Heart left ventricle (tissue), 13 donors: ENCODE measurements at regions not wholly inside any gene's neighbourhood (a gene's known extent, or its start where the extent isn't known, plus 50 kb on each side); places are given as distances from the start of the nearest gene placed in this dataset.

Experiments
- CTCF ChIP-seq, 12 donors: fragments of 200-600 bp; sonication (generic) in 4 of 12; IDR thresholded peaks; one replicate each; pipeline versions ENCODE4 v1.5.0 to v1.8.0; 2018 to 2022; ENCODE audit warnings: antibody characterized with exemption in 12 of 12, mild to moderate bottlenecking in 5 of 12
- POLR2A ChIP-seq, 2 donors: fragments of 450-650 bp; IDR thresholded peaks; one replicate each; pipeline ENCODE4 v1.6.1; 2017; ENCODE audit warnings: antibody characterized with exemption in 2 of 2, mild to moderate bottlenecking in 2 of 2, moderate library complexity in 2 of 2
- donor health status: ischemic (EF 13 %, LVEDD 7.1; RV severe dilation, severe dysfunction).
- donor health status: DM: no; HTN: yes; CAD: no.
- donor health status: DM: no; HTN: no; CAD: no.
- donor health status: ischemic (EF 25% LVEDD 6.9; RV normal size, moderate dysfunction).
- donor health status: ischemic (EF 25% LVEDD 5.7; RV mildly dilated, moderate dysfunction).
- donor health status: ischemic (EF 35%, LVEDD 5.7; RV mildly dilated, moderate dysfunction).
- donor health status: nonischemic (EF 11% LVEDD 7.7; RV severe dilation, severe dysfunction).
- donor health status: DM: yes; HTN: yes; CAD: no.
- donor health status: PGD.
- donor health status: ischemic (EF 29% LVEDD 5.4; RV normal size, mild dysfunction).
- donor health status: nonischemic (EF 23%, LVEDD 6.1; RV moderate dilation, normal function).

GRCh38 chr22:22358686-22359085, 114.1 kb downstream of the VPREB1 start:
- TF ChIP-seq POLR2A (IDR thresholded peaks at IDR 0.05) (no peak), CTCF (IDR thresholded peaks at IDR 0.05) (no peak)
